Panc1 (cell line): ENCODE measurements at regions not wholly inside any gene's neighbourhood (a gene's known extent, or its start where the extent isn't known, plus 50 kb on each side); places are given as distances from the start of the nearest gene placed in this dataset.

Source experiments
- ATAC-seq: fragments of 200-7000 bp; cut with Tn5 transposase; 2 replicates; pipeline ENCODE4 v1.9.1; 2020; ENCODE audit warnings: mild to moderate bottlenecking, moderate library complexity
- BruUV-seq: library from RNA; stranded (reverse); fragments of 400-500 nt; replicated peaks from 2 replicates; lab custom pipeline; 2021; lab: Mats Ljungman, UMichigan
- CTCF ChIA-PET: fragments of 300-600 bp; sonication (Branson Sonifier 250); formaldehyde crosslinking; loops from one replicate; lab custom pipeline; 2022; ENCODE audit warnings: antibody characterized with exemption; lab: Charles Lee
- POLR2A ChIA-PET: fragments of 300-600 bp; sonication (Branson Sonifier 250); formaldehyde crosslinking; loops from one replicate; lab custom pipeline; 2022; ENCODE audit warnings: antibody characterized with exemption; lab: Charles Lee
- DNase-seq: peaks from one replicate; pipeline ENCODE4 v3.0.0-alpha.2; 2010; ENCODE audit warnings: low read depth, low spot score
- H3K27ac ChIP-seq: 2 replicates; pipeline ENCODE4 v1.5.1; 2011; ENCODE audit warnings: mild to moderate bottlenecking, low read length, inconsistent platforms
- H3K27me3 ChIP-seq: fragments of 200-500 bp; sonication (Bioruptor generic); 2 replicates; pipeline ENCODE4 v1.6.0; 2014; ENCODE audit warnings: low read length, inconsistent platforms; ENCODE audit not compliant: control insufficient read depth, insufficient read depth
- H3K36me3 ChIP-seq: fragments of 200-500 bp; sonication (Bioruptor generic); 2 replicates; pipeline ENCODE4 v1.5.1; 2014; ENCODE audit warnings: inconsistent platforms, mild to moderate bottlenecking, low read length, moderate library complexity; ENCODE audit not compliant: control insufficient read depth, insufficient read depth
- H3K4me1 ChIP-seq: 2 replicates; pipeline ENCODE4 v1.5.1; 2011; ENCODE audit warnings: inconsistent platforms, mild to moderate bottlenecking, low read length, moderate library complexity; ENCODE audit not compliant: control insufficient read depth, insufficient read depth
- H3K4me3 ChIP-seq, 2 experiments: 2 replicates each; pipeline ENCODE4 v1.5.1; 2011 to 2012; ENCODE audit warnings: low read depth in 2 of 2, low read length in 2 of 2, mild to moderate bottlenecking in 2 of 2, inconsistent platforms in 1 of 2, moderate library complexity in 1 of 2
- H3K9me3 ChIP-seq: fragments of 200-500 bp; sonication (Bioruptor generic); 2 replicates; pipeline ENCODE4 v1.5.1; 2014; ENCODE audit warnings: low read depth, mild to moderate bottlenecking, inconsistent platforms, low read length, moderate library complexity; ENCODE audit not compliant: control insufficient read depth, insufficient read depth
- CTCF ChIP-seq: fragments of 450-650 bp; IDR thresholded peaks from 2 replicates; pipeline ENCODE4 v1.5.1; 2017; ENCODE audit warnings: mild to moderate bottlenecking
- POLR2AphosphoS5 ChIP-seq: IDR thresholded peaks from 2 replicates; pipeline ENCODE4 v1.6.1; 2012; ENCODE audit warnings: mild to moderate bottlenecking, low read depth, low read length, moderate library complexity
- SIN3A ChIP-seq: IDR thresholded peaks from 2 replicates; pipeline ENCODE4 v1.6.1; 2012; ENCODE audit warnings: low read depth, mild to moderate bottlenecking, low read length, moderate library complexity, borderline replicate concordance; ENCODE audit not compliant: insufficient read depth
- TCF7L2 ChIP-seq: IDR thresholded peaks from 2 replicates; pipeline ENCODE4 v1.6.1; 2011; ENCODE audit warnings: mild to moderate bottlenecking, low read depth, low read length, inconsistent platforms
- in situ Hi-C: cut with HindIII; loops from 2 replicates; pipeline ENCODE4 v1.10.0; 2016; ENCODE audit warnings: low sequenced_read_pairs, low pct_unique_long_range_greater_than_20kb
- intact Hi-C: fragments of 100-400 bp; cut with micrococcal nuclease; formaldehyde crosslinking; loops from one replicate; pipeline ENCODE4 v1.10.0; 2022; ENCODE audit not compliant: unreplicated experiment

- Histone ChIP-seq H3K27ac (no peak overlapping the region), H3K4me3 (no peak overlapping the region), H3K27me3 (peaks cover 5% of the 10 kb centered on the region; the same call in 1 of the 2 replicates), H3K36me3 (no peaks in the 10 kb centered on the region), H3K9me3 (no peaks in the 10 kb centered on the region), H3K4me1 (no peaks in the 10 kb centered on the region)
- BruUV-seq: no TSS peak
- ATAC-seq (peak; percentile 87), DNase-seq (peak; percentile 18)
- CTCF ChIA-PET: interaction anchor here (0.6 to 0.8 kb wide), 4 partner anchors 197 to 306 kb away, joined by 3 to 6 read pairs (median 4); no protein-coding TSS in a partner anchor
- POLR2A ChIA-PET: no interaction called here
- peak; percentile 67 for TF ChIP-seq CTCF
- no peak for TF ChIP-seq POLR2AphosphoS5
- in situ Hi-C loops: no loop called here
- intact Hi-C loops: loop anchor here (1.0 kb wide), 1 partner anchor 199 kb away; no protein-coding TSS in a partner anchor
Measured at GRCh38 chr12:54759751-54760150, 94.6 kb upstream of the MUCL1 start.

GRCh38 chr12:54751493-54751892 is 102.8 kb upstream of the MUCL1 start:
- ChIA-PET POLR2A (no interaction called here), CTCF (no interaction called here)
- Histone ChIP-seq H3K36me3 (no peaks in the 10 kb centered on the region), H3K27ac (no peak overlapping the region), H3K4me3 (no peak overlapping the region), H3K27me3 (no peaks in the 10 kb centered on the region), H3K4me1 (no peaks in the 10 kb centered on the region), H3K9me3 (no peaks in the 10 kb centered on the region)
- in situ Hi-C loops (no loop called here), intact Hi-C loops (no loop called here)
- TF ChIP-seq SIN3A (no peak), TCF7L2 (no peak)
- BruUV-seq: no TSS peak
- DNase-seq: no peak
- ATAC-seq: no peak

GRCh38 chr12:54749191-54749818 is 101.1 kb upstream of the DCD start:
- no peaks in the 10 kb centered on the region for H3K36me3 ChIP-seq
- H3K4me1 ChIP-seq: no peaks in the 10 kb centered on the region
- no peaks in the 10 kb centered on the region for H3K27me3 ChIP-seq
- intact Hi-C loops: loop anchor here (2.0 kb wide), 2 partner anchors 103 to 321 kb away; no protein-coding TSS in a partner anchor
- POLR2A ChIA-PET: no interaction called here
- H3K27ac ChIP-seq: no peak overlapping the region
- CTCF ChIA-PET: interaction anchor here (1.1 kb wide), 1 partner anchor 48 kb away, joined by 3 read pairs; no protein-coding TSS in a partner anchor
- TF ChIP-seq TCF7L2 (no peak), CTCF (peak; percentile 72)
- 0 out of 2 replicates have a peak, but pooled peaks have one; percentile 78 for ATAC-seq
- no TSS peak for BruUV-seq
- peak; percentile 36 for DNase-seq
- in situ Hi-C loops: no loop called here
- no peaks in the 10 kb centered on the region for H3K9me3 ChIP-seq
- no peak overlapping the region for H3K4me3 ChIP-seq
